ENCODE measurements at regions not wholly inside any gene's neighbourhood (a gene's known extent, or its start where the extent isn't known, plus 50 kb on each side); places are given as distances from the start of the nearest gene placed in this dataset.

DNA sequence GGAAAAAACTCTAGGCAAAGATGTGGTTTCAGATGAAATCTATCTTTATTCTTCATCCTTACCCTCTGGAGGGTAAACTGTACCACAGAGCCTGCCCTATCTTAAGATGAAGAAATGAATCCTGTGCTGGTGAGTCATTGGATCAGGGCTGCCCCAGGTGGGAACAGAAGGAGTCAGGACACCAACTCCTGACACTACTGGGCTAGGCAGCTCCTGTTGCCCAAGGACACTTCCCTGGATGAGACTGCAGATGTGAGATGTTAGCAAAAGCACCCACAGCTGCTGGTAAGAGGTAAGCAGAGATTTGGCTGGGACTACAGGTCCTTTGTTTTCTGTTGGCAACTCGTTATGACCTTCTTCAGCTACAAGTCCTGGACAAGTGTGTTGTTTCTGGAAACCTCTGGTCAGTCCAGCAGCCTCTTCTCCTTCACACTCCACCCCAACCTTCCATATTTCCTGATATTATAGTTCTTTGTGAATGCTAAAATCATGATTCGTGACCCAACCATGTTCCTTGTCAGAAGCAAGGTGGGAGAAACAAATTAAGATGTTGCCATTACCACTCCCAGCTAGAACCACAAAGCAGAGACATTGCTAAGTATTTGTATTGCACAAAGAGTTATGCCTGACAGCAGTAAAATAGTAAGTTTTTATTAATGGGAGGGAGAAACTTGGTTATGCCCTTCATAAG is 104.2 kb upstream of the TGFBR2 start:
- no peak for DNase-seq

DNA sequence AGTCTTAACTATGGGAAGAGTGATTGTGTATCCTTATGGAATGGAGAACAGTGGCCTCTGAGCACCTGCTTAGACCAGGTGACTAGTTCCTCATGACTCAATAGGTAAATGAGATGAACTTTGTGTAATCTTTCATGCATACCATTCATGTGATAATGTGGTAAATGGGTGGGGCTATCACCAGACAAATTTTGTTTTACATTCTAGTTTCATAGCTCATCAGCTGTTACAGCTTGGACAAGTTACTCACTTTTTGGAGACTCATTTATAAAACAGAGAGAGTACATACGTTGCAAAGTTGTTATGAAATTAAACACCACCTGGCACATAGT is 103.7 kb upstream of the TGFBR2 start:
- no peak for DNase-seq

DNA sequence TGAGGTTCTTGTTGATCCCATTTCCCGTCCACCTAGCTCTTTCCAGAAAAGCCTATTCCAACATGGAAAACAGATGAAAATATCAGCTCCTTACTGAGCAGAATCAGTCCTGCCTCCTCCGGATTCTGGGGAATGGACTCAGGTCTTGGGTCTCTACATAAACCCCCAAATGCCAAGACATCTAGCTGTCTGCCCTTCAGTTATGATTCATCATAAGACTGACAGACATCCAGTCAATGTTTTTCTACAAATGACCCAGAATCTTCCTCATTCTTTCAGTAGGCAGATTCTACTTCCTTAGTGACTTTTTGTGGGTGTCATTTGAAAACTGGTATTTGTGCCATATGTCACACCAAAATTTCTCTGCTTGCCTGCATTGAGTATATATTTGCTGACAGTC is 103.0 kb upstream of the TGFBR2 start:
- no peak for DNase-seq

DNA sequence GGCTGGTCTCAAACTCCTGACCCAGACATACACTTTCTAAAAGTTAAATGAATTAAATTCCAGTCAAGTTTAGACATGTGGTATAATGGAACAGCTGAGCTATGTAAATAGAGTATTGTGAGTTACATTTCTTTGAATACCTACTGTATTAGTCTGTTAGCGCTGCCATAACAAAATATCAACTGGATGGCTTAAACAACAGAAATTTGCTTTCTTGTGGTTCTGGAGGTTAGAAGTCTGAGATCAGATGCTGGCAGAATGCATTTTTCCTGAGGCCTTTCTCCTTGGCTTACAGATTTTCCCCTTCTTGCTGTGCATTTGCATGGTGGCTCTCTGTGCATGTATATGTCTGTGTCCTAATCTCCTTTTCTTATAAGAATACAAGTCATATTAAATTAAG is 101.5 kb upstream of the TGFBR2 start:
- no peak for DNase-seq

DNA sequence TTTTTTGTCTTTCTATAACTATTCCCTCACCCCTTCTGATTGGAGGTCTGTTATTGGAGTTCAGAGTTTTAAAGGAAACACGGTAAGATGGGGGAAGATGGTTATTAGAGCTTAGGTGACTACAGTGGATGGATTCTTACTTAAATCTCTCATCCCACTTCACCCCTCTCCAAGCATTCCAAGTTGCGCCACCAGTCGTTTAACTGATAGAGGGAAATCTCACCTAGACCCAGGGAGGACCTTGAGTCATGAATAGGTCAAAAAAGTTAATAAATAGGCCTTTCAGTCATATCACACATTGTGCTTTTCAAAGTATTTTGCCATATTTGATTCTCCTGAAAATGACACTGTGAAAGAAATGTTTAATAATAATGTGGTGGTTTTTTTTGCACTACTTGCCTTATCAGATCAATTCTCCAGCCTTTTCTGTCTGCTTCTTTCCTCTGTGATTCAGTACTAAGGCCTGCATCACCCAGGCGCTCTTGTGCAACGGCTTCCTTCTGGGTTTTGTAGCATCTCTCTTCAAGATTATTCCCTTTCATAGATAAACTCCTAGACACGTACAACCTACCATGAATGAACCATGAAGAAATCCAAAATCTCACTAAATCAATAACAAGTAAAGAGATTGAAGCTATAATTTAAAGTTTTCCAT is 100.4 kb upstream of the TGFBR2 start:
- DNase-seq, result no peak

DNA sequence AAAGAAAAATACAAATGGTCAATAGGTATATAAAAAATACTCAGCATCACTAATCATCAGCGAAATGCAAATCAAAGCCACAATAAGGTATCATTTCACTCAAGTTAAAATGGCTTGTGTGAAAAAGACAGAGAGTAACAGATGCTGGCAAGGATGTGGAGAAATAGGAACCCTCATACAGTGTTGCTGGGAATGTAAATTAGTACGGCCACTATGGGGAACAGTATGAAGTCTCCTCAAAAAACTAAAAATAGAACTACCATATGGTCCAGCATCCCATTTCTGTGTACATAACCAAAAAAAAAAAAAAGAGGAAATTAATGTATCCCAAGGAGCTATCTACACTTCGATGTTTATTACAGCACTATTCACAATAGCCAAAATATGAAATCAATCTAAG is 98.1 kb upstream of the TGFBR2 start:
- DNase-seq, result no peak

DNA sequence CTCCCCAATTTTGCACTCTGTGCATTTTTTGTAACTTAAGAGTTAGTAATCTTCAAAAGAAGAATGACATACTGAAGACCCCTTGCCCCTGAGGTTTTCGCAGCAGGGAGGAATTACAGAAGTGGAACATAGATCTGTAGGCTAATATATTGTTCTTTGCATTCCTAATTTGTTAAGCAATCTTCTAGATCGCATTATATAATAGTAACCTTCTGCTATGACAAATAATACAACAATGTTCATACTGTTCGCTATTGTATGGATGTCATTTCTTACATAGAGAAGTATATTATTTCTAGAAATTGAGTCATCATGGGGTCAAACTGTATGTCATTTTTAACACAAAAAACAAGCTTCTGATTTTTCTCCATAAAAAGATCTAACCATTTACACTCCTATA is 95.8 kb upstream of the TGFBR2 start:
- DNase-seq, result no peak

DNA sequence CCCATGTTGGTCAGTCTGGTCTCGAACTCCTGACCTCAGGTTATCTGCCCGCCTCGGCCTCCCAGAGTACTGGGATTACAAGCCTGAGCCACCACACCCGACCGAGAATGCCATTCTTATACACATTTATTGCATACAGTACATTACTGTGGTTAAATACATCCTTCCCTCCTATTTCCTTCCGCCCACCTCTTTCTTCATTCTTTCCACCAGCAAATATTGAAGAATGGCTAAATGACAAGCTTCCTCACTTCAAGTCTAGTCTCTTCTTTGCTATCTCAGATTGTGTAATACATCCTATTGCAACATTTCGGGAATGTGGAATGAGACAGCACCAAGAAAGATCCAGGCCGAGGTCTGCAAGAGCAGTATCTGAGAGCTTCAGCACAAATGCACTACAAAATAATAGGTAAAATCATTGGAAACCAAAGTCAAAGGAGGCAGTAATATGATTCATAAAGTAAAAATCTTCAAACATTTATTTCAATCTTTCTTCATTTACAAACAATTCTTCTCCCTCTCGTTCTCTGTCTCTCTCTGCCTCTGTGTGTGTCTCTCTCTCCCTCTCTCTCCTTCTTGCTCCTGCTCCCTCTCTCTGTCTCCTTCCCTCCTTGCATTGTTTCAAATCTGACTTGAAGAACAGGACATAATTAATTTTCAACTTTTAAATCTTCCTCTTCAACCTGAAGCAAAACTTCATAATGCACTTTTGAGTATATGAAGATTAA is 94.7 kb upstream of the TGFBR2 start:
- no peak for DNase-seq

DNA sequence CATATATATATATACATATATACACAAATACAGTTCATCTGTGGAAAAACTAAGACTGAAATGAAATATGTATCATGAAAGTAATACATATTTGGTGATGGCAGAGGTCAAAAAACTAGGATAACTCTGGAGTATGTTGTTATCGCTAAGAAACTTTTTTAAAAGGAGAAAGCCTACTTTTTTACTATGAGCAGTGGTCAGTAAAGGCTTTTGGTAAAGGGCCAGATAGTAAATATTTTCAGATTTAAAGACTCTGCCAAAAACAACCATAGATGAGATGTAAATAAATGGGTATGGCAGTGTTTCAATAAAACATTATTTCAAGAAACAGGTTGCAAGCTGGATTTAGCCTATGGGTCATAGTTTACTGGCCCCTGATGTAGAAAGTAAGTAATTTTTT is 93.8 kb upstream of the TGFBR2 start:
- no peak for DNase-seq

DNA sequence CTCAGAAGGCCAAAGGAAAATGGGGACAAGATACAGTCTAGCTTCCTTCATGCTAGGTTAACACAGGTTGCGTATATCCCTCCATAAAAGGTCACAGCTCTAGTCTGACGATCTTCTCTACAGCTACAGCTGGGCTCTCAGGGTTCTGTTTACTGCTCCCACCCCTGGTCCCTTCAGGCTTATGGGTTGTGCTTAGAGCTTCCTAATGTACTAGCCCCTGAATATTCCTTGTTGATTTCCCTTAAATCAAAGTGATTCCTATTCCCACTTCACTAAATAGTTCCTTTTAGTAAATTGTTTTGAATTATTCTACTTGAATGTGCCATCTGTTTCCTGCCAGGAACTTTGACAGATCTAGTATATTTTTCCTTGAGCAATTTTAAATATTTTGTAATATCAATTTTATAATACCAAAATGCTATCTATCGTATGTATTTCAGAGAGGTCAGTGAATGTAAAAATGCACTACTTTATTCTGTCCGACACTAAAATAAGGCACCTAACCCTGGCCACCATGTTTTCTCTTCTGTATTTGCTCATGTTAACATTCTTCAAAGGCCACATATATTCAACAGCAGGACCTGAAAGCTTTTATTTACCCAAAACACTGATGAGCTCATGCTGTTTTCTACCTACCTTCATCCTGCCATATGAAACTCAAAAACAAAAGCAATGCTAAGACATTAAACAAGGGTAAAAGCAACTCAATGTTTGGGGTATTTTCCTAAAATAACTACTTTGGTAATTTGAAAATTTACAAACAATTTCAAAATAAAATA is 92.8 kb upstream of the TGFBR2 start:
- no peak for DNase-seq

DNA sequence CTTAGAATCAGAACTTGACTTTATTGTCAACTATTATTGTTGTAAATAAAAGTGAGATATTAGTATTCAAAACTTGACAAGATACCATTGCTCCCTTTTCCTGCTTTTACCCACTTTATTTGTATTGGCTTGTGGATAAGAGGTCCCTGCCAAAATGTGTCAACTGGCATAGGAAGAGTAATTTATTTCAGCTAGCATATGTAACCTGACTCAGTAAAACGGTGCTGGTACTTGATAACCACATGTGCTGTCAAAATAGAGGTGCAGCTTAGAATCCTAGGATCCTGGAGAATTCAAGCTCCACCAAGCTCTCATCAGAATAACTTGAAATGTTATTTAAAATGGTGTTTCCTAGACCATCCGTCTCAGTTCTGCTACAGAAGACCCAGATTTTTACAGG is 90.2 kb upstream of the TGFBR2 start:
- no peak for DNase-seq

DNA sequence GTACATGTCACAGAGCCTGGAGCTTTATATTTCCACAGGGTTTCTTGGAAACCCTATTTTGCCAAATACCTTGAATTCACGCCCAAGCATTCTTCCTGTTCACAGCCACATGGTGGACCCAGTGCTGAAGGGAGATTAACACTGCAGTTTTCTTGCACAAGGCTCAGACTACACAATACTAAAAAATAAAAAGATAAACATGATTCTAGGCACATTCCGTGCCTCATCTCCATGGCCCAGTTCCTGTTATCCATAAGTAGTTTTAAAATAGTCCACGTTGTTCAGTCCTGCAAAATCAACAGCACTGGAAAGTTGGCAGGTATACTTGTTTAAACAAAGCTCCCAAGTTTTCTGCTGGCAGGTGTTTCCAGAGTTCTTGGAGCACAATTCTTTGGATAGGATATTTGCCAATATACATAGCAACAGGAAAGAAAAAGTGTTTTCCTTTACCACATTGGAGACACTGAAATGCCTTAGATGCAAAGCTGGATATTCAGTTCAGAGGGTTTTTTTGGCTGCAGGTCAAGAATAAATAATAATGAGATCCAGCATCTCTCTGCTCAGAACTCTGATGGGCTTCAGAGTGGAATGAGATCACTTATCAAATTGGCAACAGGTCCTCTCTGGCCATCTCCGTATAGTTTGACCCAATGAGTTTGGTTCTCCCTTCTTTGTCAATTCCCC is 88.1 kb upstream of the TGFBR2 start:
- no peak for DNase-seq

DNA sequence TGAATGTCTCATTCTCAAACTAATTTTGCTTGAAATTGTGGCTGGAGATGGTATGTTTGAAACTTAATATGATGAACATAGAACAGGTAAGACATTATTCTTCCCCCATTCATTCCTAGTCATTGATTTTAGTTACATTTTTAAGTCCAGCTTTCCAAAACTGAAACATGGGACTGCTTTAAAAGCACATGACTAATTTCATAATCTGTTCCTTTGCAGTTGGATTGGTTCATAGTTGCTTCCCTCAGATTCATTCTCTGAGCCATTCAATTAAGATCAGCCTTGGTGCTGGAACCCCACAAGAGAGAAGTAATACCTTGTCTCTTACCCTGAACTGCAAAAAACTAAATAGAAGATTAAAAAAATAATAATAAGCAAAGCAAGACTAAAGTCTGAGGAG is 87.5 kb upstream of the TGFBR2 start:
- DNase-seq, result no peak

DNA sequence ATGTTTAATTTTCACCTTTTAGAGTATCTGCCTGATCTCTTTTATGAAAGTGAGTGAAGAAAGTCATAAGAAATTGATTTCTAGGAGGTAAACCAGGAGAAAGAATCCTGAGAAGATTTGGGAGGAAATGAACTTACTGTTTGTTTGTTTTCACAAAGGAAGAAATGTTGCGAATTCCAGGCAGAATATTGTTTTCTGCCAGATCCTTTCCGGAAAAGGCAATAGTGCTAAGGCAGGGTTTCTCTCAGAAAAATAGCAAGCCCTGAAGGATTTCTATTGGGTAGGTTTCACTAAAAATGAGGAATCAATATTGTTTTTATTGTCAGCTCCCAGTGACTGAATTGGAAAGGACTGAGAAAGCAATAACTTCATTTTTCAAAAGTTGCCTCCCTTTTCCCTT is 85.7 kb upstream of the TGFBR2 start:
- DNase-seq, result no peak

DNA sequence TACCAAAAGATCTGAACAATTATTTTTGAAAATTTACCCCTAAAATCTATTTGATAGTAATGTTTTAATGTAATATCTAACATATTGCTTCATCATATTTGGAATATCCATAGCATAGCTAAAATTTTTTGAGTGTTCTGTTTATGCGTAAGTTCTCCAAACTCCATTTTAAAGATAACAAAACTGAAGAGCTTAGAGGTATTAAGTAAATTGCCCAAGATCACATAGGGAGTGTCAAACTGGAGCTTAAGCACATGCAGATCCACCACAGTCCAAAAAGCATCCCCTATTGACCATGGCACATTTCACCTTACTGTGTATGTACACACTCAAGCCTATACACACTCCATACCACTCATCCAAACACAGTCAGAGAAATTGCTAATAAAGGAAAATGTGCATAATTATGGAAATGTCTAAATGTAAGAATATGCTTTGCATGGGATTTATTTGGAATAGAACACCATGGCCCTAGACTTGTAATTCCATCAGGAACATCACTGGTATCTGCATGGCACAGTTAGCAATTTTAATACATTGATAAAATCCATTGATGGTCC is 85.2 kb upstream of the TGFBR2 start:
- no peak for DNase-seq

DNA sequence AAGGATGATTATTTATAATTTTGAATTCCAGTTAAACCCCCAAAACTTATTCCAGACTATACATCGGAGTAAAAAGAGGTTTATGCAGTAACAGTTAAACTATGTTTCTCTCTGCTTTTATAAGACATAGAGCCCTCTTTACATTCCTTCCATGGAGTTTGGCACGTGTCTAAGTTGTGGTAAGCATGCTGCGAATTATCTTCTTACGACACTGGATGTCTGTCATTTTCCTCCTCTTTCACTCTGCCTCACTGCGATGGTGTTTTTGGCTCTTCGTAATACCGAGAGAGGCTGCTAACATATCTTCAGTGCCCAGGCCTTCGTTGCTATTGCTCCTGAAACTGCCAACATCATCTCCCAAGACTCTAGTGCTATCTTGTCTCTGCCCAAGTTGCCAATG is 83.9 kb upstream of the TGFBR2 start:
- no peak for DNase-seq

DNA sequence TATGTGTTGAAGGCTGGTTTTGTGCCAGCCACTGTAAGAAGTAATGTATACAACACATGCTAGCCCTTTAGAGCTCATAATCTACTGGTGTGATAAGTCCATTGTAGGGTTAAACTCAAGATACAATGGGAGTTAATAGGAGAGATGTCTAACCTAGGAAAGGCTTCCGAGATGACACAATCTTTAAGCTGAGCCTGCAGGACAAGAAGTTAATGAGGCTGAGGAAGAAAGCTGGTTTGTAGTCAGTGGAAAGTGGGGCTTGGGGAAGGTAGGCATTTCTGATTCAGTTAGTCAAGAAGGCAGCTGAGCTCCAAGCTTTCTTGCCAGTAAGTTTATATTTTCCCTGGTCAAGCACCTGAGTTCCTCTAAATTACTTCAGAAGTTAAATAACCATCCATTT is 83.0 kb upstream of the TGFBR2 start:
- DNase-seq, result no peak

DNA sequence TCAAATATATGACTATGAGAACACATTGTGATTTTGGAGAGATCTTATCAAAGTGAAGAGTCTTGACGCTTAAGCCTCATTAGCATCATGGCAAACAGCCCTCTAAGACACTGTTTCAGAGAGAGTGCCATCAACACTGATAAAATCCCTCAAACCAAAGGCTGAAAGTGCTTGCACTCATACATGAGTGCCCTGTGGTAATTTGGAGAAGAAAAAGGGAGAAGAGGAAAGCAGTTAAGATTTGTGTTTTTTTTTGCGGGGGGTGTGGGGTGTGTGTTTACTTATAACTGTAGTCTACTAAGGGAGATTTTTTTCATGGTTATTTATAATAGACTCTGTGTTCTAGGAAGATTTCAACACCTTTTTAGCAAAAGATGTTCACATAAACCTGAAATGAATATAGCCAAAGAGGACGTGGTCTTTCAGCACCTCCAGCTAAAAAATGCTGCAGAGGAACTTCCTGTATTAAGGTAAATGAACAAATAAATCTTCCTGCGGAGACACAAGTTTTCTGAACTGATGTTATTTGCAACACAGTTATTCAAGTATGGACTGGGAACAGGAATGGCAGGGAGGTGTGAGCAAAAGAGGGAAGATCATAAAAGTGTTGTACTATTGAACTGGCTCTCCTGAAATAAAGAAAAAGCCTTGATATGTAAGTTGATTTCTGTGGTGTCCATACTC is 81.9 kb upstream of the TGFBR2 start:
- DNase-seq, result no peak

DNA sequence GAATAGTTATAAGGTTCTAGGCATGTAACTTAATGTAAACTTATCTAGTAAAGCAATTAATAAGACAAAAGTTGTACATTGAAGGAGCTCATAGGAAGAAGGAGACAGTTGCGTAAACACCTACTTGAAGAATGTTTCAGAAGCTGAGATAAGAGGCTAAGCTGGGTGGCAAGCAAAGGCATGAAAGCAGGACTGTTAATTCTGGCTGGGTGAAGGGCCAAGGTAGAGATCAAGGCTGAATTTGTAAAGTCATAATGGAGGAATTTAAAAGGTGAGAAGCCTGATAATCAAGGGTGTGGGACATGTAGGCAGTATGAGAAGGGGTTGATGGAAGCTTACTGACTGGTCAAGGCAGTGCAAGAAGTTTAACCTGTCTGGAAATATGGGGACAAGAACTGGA is 80.4 kb upstream of the TGFBR2 start:
- no peak for DNase-seq

DNA sequence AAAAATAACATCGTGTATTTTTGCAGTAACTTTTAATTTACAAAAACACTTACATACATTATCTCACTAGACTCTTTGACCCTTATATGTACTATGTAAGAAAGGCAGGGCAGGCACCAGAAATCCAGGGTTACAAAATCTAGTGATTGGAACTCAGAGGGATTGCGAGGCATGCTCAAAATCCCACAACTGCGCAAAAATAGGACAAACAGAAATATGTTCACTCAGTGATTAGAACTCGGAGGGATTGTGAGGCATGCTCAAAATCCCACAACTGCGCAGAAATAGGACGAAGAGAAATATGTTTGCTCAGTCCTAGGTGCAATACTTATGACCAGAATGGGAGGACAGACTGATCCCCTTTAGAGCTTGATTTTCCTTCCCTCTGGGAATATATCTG is 79.2 kb upstream of the TGFBR2 start:
- DNase-seq, result no peak

DNA sequence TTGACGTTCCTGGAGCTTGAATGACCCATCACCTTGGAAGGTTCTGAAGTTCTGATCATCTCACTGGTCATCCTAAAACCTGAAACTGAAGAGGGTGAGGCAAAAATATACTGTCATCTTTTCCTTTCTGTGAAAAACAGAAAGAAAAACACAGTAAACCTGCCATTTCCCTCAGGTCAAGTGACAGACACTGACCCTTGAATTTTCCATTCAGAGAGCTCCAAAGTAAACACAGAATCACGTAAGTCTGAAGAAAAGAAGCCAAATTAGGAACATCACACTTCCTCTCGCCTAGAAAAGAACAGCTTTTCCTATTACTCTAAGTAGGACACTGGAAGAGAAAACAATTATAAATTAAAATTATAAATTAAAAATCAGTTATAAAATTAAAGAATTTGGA is 78.7 kb upstream of the TGFBR2 start:
- DNase-seq, result no peak

DNA sequence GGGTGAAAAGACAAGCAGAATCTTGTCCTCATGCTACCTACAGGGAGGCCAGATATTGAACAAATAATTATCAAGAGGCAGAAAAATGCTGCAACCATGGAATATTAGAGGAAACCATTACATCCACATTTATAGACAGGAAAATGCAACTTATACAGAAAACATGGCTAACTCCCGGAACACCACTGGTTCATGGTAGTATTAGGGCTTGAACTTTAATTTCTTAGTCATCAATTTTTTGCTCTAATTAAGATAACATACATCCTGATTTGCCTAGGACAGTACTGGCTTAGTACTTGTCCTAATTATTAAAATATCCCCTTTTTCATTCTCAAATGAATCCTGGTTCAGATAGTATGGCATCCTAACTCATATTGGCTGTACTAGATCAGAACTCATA is 76.3 kb upstream of the TGFBR2 start:
- DNase-seq, result no peak
